ENCODE measurements at regions not wholly inside any gene's neighbourhood (a gene's known extent, or its start where the extent isn't known, plus 50 kb on each side); places are given as distances from the start of the nearest gene placed in this dataset.

- Histone ChIP-seq H3K9ac (ENCODE audit: low read length) (no peak overlapping the region), H3K79me1 (replicated peaks; ENCODE audit: low read length, poor library complexity, severe bottlenecking) (no peaks in the 10 kb centered on the region), H2AFZ (ENCODE audit: low read depth, low read length) (no peak overlapping the region), H4K8ac (ENCODE audit: low read length) (no peak overlapping the region), H3K14ac (ENCODE audit: low read length in 2 of 2) (no peak overlapping the region), H2AK5ac (ENCODE audit: low read length, severe bottlenecking) (no peak overlapping the region), H3K4me1 (ENCODE audit: control insufficient read depth, insufficient read depth, low read depth, low read length) (no peaks in the 10 kb centered on the region), H2BK12ac (ENCODE audit: low read length in 2 of 2) (no peak overlapping the region), H3K36me3 (ENCODE audit: control insufficient read depth in 1 of 2, insufficient read depth in 2 of 2, low read depth in 1 of 2, low read length in 2 of 2) (peaks cover 0 to 3% of the 10 kb centered on the region in 2 experiments), H3K27ac (ENCODE audit: low read length, poor library complexity, severe bottlenecking) (no peak overlapping the region), H3K9me3 (ENCODE audit: control insufficient read depth, low read length) (no peaks in the 10 kb centered on the region), H3K4me3 (ENCODE audit: insufficient read depth in 1 of 2, low read depth in 1 of 2, low read length in 2 of 2) (no peak overlapping the region), H2BK120ac (ENCODE audit: low read depth, low read length) (no peak overlapping the region), H3K4me2 (ENCODE audit: low read length, poor library complexity, severe bottlenecking) (no peak overlapping the region), H3K27me3 (ENCODE audit: control insufficient read depth in 1 of 2, insufficient read depth in 1 of 2, low read length in 2 of 2) (no peaks in the 10 kb centered on the region), H2BK15ac (ENCODE audit: low read depth, poor library complexity, severe bottlenecking) (no peak overlapping the region), H4K91ac (ENCODE audit: low read length) (no peak overlapping the region), H3K23ac (ENCODE audit: low read length in 2 of 2) (no peak overlapping the region), H3K4ac (ENCODE audit: low read depth in 1 of 2, low read length in 2 of 2) (no peak overlapping the region), H2BK5ac (ENCODE audit: low read depth, low read length, poor library complexity, severe bottlenecking) (no peak overlapping the region), H3K18ac (ENCODE audit: low read depth in 1 of 2, low read length in 2 of 2) (no peak overlapping the region)
- DNase-seq = no peak
- 94% methylated on average over 25 of the region's 32 CpGs for WGBS
Observed at GRCh38 chr14:81668626-81669274, 135.1 kb upstream of the SEL1L start.

GRCh38 chr14:81669308-81669707 lies 135.7 kb upstream of the SEL1L start:
- Histone ChIP-seq H3K4me1 (ENCODE audit: control insufficient read depth, insufficient read depth, low read depth, low read length) (no peaks in the 10 kb centered on the region), H3K4ac (ENCODE audit: low read depth in 1 of 2, low read length in 2 of 2) (no peak overlapping the region), H2BK120ac (ENCODE audit: low read depth, low read length) (no peak overlapping the region), H3K23ac (ENCODE audit: low read length in 2 of 2) (no peak overlapping the region), H2BK12ac (ENCODE audit: low read length in 2 of 2) (no peak overlapping the region), H2AK5ac (ENCODE audit: low read length, severe bottlenecking) (no peak overlapping the region), H3K27ac (ENCODE audit: low read length, poor library complexity, severe bottlenecking) (no peak overlapping the region), H4K91ac (ENCODE audit: low read length) (no peak overlapping the region), H3K18ac (ENCODE audit: low read depth in 1 of 2, low read length in 2 of 2) (no peak overlapping the region), H4K8ac (ENCODE audit: low read length) (no peak overlapping the region), H3K79me1 (replicated peaks; ENCODE audit: low read length, poor library complexity, severe bottlenecking) (no peaks in the 10 kb centered on the region), H2BK15ac (ENCODE audit: low read depth, poor library complexity, severe bottlenecking) (no peak overlapping the region), H3K9ac (ENCODE audit: low read length) (no peak overlapping the region), H3K27me3 (ENCODE audit: control insufficient read depth in 1 of 2, insufficient read depth in 1 of 2, low read length in 2 of 2) (no peaks in the 10 kb centered on the region), H3K4me2 (ENCODE audit: low read length, poor library complexity, severe bottlenecking) (no peak overlapping the region), H2BK5ac (ENCODE audit: low read depth, low read length, poor library complexity, severe bottlenecking) (no peak overlapping the region), H2AFZ (ENCODE audit: low read depth, low read length) (no peak overlapping the region), H3K4me3 (ENCODE audit: insufficient read depth in 1 of 2, low read depth in 1 of 2, low read length in 2 of 2) (no peak overlapping the region), H3K14ac (ENCODE audit: low read length in 2 of 2) (no peak overlapping the region), H3K9me3 (ENCODE audit: control insufficient read depth, low read length) (no peaks in the 10 kb centered on the region), H3K36me3 (ENCODE audit: control insufficient read depth in 1 of 2, insufficient read depth in 2 of 2, low read depth in 1 of 2, low read length in 2 of 2) (peaks cover 0 to 3% of the 10 kb centered on the region in 2 experiments)
- no peak for DNase-seq
- WGBS = 85% methylated on average over 2 of the region's 2 CpGs

- H3K4ac ChIP-seq (ENCODE audit: low read depth in 1 of 2, low read length in 2 of 2) = no peak overlapping the region
- no peak overlapping the region for H4K91ac ChIP-seq (ENCODE audit: low read length)
- H3K4me3 ChIP-seq (ENCODE audit: insufficient read depth in 1 of 2, low read depth in 1 of 2, low read length in 2 of 2) = no peak overlapping the region
- H3K4me2 ChIP-seq (ENCODE audit: low read length, poor library complexity, severe bottlenecking) = no peak overlapping the region
- H3K36me3 ChIP-seq (ENCODE audit: control insufficient read depth in 1 of 2, insufficient read depth in 2 of 2, low read depth in 1 of 2, low read length in 2 of 2) = peaks cover 0 to under 1% of the 10 kb centered on the region in 2 experiments
- H2BK12ac ChIP-seq (ENCODE audit: low read length in 2 of 2) = no peak overlapping the region
- H2BK5ac ChIP-seq (ENCODE audit: low read depth, low read length, poor library complexity, severe bottlenecking) = no peak overlapping the region
- no peak overlapping the region for H2BK15ac ChIP-seq (ENCODE audit: low read depth, poor library complexity, severe bottlenecking)
- no peak overlapping the region for H2BK120ac ChIP-seq (ENCODE audit: low read depth, low read length)
- WGBS = 33% methylated on average over 2 of the region's 3 CpGs
- no peaks in the 10 kb centered on the region for H3K27me3 ChIP-seq (ENCODE audit: control insufficient read depth in 1 of 2, insufficient read depth in 1 of 2, low read length in 2 of 2)
- no peak overlapping the region for H3K23ac ChIP-seq (ENCODE audit: low read length in 2 of 2)
- no peak overlapping the region for H3K14ac ChIP-seq (ENCODE audit: low read length in 2 of 2)
- no peak overlapping the region for H3K9ac ChIP-seq (ENCODE audit: low read length)
- no peak for DNase-seq
- H3K4me1 ChIP-seq (ENCODE audit: control insufficient read depth, insufficient read depth, low read depth, low read length) = no peaks in the 10 kb centered on the region
- no peak overlapping the region for H4K8ac ChIP-seq (ENCODE audit: low read length)
- no peak overlapping the region for H3K27ac ChIP-seq (ENCODE audit: low read length, poor library complexity, severe bottlenecking)
- H2AFZ ChIP-seq (ENCODE audit: low read depth, low read length) = no peak overlapping the region
- H3K9me3 ChIP-seq (ENCODE audit: control insufficient read depth, low read length) = no peaks in the 10 kb centered on the region
- H3K79me1 ChIP-seq (replicated peaks; ENCODE audit: low read length, poor library complexity, severe bottlenecking) = no peaks in the 10 kb centered on the region
- no peak overlapping the region for H3K18ac ChIP-seq (ENCODE audit: low read depth in 1 of 2, low read length in 2 of 2)
- no peak overlapping the region for H2AK5ac ChIP-seq (ENCODE audit: low read length, severe bottlenecking)
Observed at GRCh38 chr14:81673930-81674329, 140.3 kb upstream of the SEL1L start.

- no peak overlapping the region for H3K9ac ChIP-seq (ENCODE audit: low read length)
- no peaks in the 10 kb centered on the region for H3K27me3 ChIP-seq (ENCODE audit: control insufficient read depth in 1 of 2, insufficient read depth in 1 of 2, low read length in 2 of 2)
- no peak overlapping the region for H2AFZ ChIP-seq (ENCODE audit: low read depth, low read length)
- H4K8ac ChIP-seq (ENCODE audit: low read length) = no peak overlapping the region
- no peak overlapping the region for H3K4me2 ChIP-seq (ENCODE audit: low read length, poor library complexity, severe bottlenecking)
- H2BK12ac ChIP-seq (ENCODE audit: low read length in 2 of 2) = no peak overlapping the region
- no peak overlapping the region for H3K18ac ChIP-seq (ENCODE audit: low read depth in 1 of 2, low read length in 2 of 2)
- no peaks in the 10 kb centered on the region for H3K9me3 ChIP-seq (ENCODE audit: control insufficient read depth, low read length)
- no peaks in the 10 kb centered on the region for H3K4me1 ChIP-seq (ENCODE audit: control insufficient read depth, insufficient read depth, low read depth, low read length)
- no peak overlapping the region for H4K91ac ChIP-seq (ENCODE audit: low read length)
- 29% methylated on average over 1 of the region's 2 CpGs for WGBS
- no peak for DNase-seq
- no peak overlapping the region for H2BK15ac ChIP-seq (ENCODE audit: low read depth, poor library complexity, severe bottlenecking)
- no peak overlapping the region for H3K23ac ChIP-seq (ENCODE audit: low read length in 2 of 2)
- no peak overlapping the region for H3K4ac ChIP-seq (ENCODE audit: low read depth in 1 of 2, low read length in 2 of 2)
- no peak overlapping the region for H3K14ac ChIP-seq (ENCODE audit: low read length in 2 of 2)
- no peaks in the 10 kb centered on the region for H3K79me1 ChIP-seq (replicated peaks; ENCODE audit: low read length, poor library complexity, severe bottlenecking)
- H2BK120ac ChIP-seq (ENCODE audit: low read depth, low read length) = no peak overlapping the region
- H3K36me3 ChIP-seq (ENCODE audit: control insufficient read depth in 1 of 2, insufficient read depth in 2 of 2, low read depth in 1 of 2, low read length in 2 of 2) = no peaks in the 10 kb centered on the region
- no peak overlapping the region for H2AK5ac ChIP-seq (ENCODE audit: low read length, severe bottlenecking)
- no peak overlapping the region for H3K4me3 ChIP-seq (ENCODE audit: insufficient read depth in 1 of 2, low read depth in 1 of 2, low read length in 2 of 2)
- no peak overlapping the region for H2BK5ac ChIP-seq (ENCODE audit: low read depth, low read length, poor library complexity, severe bottlenecking)
- H3K27ac ChIP-seq (ENCODE audit: low read length, poor library complexity, severe bottlenecking) = no peak overlapping the region
Observed at GRCh38 chr14:81676395-81676794, 142.7 kb upstream of the SEL1L start.
